Right atrium auricular region (tissue), 2 donors: ENCODE measurements at regions not wholly inside any gene's neighbourhood (a gene's known extent, or its start where the extent isn't known, plus 50 kb on each side); places are given as distances from the start of the nearest gene placed in this dataset.

Source experiments
- DNase-seq: peaks from one replicate; pipeline ENCODE4 v3.0.0-alpha.2; 2019; ENCODE audit warnings: low spot score
- H3K27ac ChIP-seq, 2 donors: fragments of 200-600 bp; sonication (generic); 1 replicate in 1 of 2; 2 replicates in 1 of 2; pipeline ENCODE4 v1.5.1; 2016 to 2019
- H3K27me3 ChIP-seq, 2 donors: fragments of 200-600 bp; sonication (generic); one replicate each; pipeline versions ENCODE4 v1.5.1 to v1.6.0; 2017 to 2019
- H3K36me3 ChIP-seq: fragments of 200-600 bp; sonication (generic); one replicate; pipeline ENCODE4 v1.5.1; 2016
- H3K4me1 ChIP-seq, 2 donors: fragments of 200-600 bp; sonication (generic); one replicate each; pipeline versions ENCODE4 v1.5.1 to v1.6.0; 2017 to 2019
- H3K4me3 ChIP-seq, 2 donors: fragments of 200-600 bp; sonication (generic); 1 replicate in 1 of 2; 2 replicates in 1 of 2; pipeline ENCODE4 v1.5.1; 2017 to 2019; ENCODE audit warnings: mild to moderate bottlenecking in 1 of 2, moderate library complexity in 1 of 2
- H3K9me3 ChIP-seq, 2 donors: fragments of 200-600 bp; sonication (generic); one replicate each; pipeline ENCODE4 v1.5.1; 2019
- TF ChIP-seq, protein P1 (sequence below), 2 donors: fragments of 200-600 bp; sonication (generic); IDR thresholded peaks; one replicate each; pipeline ENCODE4 v1.5.1; 2019; ENCODE audit warnings: antibody characterized with exemption in 2 of 2

DNA sequence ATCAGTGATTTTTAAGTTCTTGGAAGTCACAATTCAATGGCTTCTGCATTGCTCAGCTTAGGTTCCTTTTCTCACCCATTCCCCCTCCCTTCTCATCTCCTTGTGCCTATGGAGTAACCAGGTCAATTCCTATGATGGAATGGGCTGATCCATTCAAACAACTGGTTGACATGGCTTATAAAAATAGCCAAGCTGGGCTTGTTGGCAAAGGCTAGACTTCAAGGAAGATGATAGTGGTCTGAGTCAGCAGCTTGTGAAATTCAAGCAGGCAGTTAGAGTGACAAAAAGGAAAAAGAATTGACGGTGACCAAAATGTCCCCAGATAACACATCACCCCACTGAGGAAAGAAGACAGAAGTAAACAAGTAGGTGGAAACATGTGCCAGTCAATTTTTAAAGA, 119.9 kb upstream of the PCED1B start:
- DNase-seq, result no peak
- no peaks in the 10 kb centered on the region for H3K36me3 ChIP-seq
- H3K4me3 ChIP-seq, result no peak overlapping the region
- H3K27ac ChIP-seq, result peak overlapping the region in 1 of 2 donors; percentile 42
- H3K9me3 ChIP-seq, result no peaks in the 10 kb centered on the region
- no peaks in the 10 kb centered on the region for H3K27me3 ChIP-seq
- TF ChIP-seq, protein P1, sequence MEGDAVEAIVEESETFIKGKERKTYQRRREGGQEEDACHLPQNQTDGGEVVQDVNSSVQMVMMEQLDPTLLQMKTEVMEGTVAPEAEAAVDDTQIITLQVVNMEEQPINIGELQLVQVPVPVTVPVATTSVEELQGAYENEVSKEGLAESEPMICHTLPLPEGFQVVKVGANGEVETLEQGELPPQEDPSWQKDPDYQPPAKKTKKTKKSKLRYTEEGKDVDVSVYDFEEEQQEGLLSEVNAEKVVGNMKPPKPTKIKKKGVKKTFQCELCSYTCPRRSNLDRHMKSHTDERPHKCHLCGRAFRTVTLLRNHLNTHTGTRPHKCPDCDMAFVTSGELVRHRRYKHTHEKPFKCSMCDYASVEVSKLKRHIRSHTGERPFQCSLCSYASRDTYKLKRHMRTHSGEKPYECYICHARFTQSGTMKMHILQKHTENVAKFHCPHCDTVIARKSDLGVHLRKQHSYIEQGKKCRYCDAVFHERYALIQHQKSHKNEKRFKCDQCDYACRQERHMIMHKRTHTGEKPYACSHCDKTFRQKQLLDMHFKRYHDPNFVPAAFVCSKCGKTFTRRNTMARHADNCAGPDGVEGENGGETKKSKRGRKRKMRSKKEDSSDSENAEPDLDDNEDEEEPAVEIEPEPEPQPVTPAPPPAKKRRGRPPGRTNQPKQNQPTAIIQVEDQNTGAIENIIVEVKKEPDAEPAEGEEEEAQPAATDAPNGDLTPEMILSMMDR (IDR thresholded peaks at IDR 0.05), result no peak
- peaks cover 0 to 16% of the 10 kb centered on the region in 2 donors for H3K4me1 ChIP-seq

DNA sequence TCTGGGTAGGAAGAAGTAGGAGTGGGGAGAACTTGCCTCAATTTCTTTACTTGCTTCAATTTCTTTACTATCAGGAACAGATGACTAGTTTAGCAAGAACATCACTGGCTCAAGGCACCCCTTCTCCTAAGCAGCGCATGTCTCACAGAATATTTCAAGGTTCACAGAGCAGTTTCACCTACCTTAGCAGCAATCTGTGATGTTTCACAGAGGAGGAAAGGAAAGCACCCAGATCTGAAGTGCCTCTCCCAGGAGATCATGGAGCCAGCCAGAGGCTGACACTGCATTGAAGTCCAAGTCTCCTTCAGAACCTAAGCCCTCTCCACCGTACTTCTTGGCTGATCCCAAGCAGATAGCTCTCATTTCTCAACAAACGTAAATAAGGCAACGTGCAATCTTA, 118.7 kb upstream of the PCED1B start:
- H3K4me3 ChIP-seq, result no peak overlapping the region
- no peaks in the 10 kb centered on the region for H3K9me3 ChIP-seq
- no peak for DNase-seq
- H3K36me3 ChIP-seq, result no peaks in the 10 kb centered on the region
- TF ChIP-seq, protein P1 (IDR thresholded peaks at IDR 0.05), result no peak
- no peaks in the 10 kb centered on the region for H3K27me3 ChIP-seq
- H3K27ac ChIP-seq, result no peak overlapping the region
- peaks cover 0 to 28% of the 10 kb centered on the region in 2 donors for H3K4me1 ChIP-seq

DNA sequence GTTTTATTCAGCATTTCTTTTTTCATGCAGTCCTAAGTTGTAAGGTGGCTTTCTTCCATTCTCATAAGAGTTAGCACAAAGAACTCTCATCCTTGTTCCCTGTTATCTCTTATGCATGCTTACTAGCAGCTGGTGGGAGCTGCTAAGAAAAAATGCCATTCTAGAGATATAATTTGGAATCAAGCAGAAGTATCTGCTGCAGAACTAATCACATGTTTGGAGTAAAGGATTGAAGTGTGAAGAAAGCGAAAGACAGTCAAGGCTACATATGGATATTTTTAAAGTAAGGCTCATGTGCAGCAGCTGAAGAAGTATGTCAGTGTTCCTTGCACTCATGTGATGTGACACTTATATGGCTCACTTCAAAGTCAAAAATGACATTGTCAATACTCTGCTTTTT, 116.2 kb upstream of the PCED1B start:
- H3K4me3 ChIP-seq, result no peak overlapping the region
- TF ChIP-seq, protein P1 (IDR thresholded peaks at IDR 0.05), result no peak
- no peaks in the 10 kb centered on the region for H3K9me3 ChIP-seq
- peak overlapping the region; percentile 28 to 76 for H3K27ac ChIP-seq
- no peak for DNase-seq
- H3K4me1 ChIP-seq, result peaks cover 0 to 30% of the 10 kb centered on the region in 2 donors
- no peaks in the 10 kb centered on the region for H3K27me3 ChIP-seq
- no peaks in the 10 kb centered on the region for H3K36me3 ChIP-seq

DNA sequence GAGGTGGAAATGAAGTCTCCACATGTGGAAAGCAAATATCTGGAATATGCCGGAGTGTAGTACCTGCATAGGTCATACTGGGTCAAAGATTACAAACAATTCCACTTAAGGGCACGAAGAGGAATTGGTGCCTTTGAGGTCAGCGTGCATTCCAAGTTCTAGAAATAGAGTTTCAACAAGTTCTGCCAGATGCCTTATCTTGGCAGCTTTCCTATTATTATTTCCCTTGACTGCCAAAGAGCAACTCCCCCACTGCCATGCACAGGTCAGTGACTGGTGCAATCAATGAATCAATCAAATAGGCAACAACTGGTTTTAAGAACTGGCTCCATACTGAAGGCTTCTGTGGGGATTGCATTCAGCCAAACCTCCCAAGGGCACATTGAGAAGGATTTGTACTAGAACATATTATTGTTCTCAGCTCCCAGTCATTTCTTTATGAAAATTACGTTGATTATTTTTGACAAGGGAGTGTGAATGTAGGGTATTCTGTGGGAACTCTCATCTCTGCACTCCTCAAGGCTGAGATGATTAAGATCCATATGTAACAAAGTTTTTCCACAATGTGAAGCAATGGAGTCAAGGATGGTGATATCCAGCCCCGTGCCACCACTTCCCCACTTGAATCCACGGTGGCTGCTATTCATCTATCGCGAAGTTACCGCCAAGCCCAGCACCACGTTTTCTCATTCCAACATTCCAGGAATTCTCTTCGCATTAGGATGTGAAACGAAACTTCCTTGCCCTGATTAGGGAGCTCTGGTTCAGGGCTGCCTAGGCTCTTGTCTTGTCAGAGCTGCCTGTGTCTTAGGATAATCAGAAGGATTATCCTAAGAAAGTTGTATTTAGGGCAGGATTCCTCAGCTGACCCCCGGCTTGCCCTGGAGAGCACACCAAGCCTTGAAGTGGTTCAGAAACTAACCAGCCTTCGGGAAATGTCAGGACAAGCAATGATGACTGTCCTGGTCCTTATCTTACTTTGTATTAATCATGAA, 115.1 kb upstream of the PCED1B start:
- TF ChIP-seq, protein P1 (IDR thresholded peaks at IDR 0.05), result no peak
- Histone ChIP-seq H3K9me3 (no peaks in the 10 kb centered on the region), H3K4me1 (peaks cover 0 to 30% of the 10 kb centered on the region in 2 donors), H3K27me3 (no peaks in the 10 kb centered on the region), H3K4me3 (no peak overlapping the region), H3K27ac (peak overlapping the region; percentile 35 to 76), H3K36me3 (no peaks in the 10 kb centered on the region)
- no peak for DNase-seq

DNA sequence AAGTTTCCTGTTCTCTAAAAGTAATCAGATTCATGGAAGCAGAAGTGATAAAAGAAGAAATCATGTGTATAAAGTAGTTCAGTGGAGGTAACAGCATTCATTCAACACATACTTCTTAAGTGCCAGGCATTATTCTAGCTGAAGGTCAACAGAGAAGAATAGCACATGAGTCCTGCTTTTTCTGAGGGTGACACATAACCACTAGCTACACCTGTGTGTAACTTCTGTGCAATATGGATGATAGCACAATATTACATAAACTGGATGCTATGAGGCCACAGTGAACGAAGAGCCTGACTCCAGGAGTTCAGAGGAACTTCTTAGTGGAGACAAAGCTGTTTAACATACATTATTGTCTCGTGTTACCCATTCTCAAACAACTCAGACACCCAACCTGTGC, 114.3 kb upstream of the PCED1B start:
- Histone ChIP-seq H3K4me1 (peaks cover 0 to 30% of the 10 kb centered on the region in 2 donors), H3K4me3 (no peak overlapping the region), H3K9me3 (no peaks in the 10 kb centered on the region), H3K27ac (peak overlapping the region in 1 of 2 donors; percentile 76), H3K27me3 (no peaks in the 10 kb centered on the region), H3K36me3 (no peaks in the 10 kb centered on the region)
- no peak for DNase-seq
- TF ChIP-seq, protein P1 (IDR thresholded peaks at IDR 0.05), result no peak
